ENCODE measurements at regions not wholly inside any gene's neighbourhood (a gene's known extent, or its start where the extent isn't known, plus 50 kb on each side); places are given as distances from the start of the nearest gene placed in this dataset.

GRCh38 chr1:168638884-168639283 is 62.5 kb downstream of the XCL1 start:
- Mint-ChIP-seq H3K9me3 (no peaks in the 10 kb centered on the region), H3K4me3 (no peak overlapping the region), H3K4me1 (no peaks in the 10 kb centered on the region), H3K36me3 (ENCODE audit: low read depth) (no peaks in the 10 kb centered on the region), H3K27me3 (peaks cover 3% of the 10 kb centered on the region), H3K27ac (no peak overlapping the region)
- ChIA-PET POLR2A (no interaction called here), CTCF (interaction anchor here (1.4 kb wide), 1 partner anchor 709 kb away, joined by 4 read pairs; no protein-coding TSS in a partner anchor)
- TF ChIP-seq, protein P1, sequence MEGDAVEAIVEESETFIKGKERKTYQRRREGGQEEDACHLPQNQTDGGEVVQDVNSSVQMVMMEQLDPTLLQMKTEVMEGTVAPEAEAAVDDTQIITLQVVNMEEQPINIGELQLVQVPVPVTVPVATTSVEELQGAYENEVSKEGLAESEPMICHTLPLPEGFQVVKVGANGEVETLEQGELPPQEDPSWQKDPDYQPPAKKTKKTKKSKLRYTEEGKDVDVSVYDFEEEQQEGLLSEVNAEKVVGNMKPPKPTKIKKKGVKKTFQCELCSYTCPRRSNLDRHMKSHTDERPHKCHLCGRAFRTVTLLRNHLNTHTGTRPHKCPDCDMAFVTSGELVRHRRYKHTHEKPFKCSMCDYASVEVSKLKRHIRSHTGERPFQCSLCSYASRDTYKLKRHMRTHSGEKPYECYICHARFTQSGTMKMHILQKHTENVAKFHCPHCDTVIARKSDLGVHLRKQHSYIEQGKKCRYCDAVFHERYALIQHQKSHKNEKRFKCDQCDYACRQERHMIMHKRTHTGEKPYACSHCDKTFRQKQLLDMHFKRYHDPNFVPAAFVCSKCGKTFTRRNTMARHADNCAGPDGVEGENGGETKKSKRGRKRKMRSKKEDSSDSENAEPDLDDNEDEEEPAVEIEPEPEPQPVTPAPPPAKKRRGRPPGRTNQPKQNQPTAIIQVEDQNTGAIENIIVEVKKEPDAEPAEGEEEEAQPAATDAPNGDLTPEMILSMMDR (IDR thresholded peaks at IDR 0.05): no peak
- DNase-seq (no peak), ATAC-seq (ENCODE audit: low read depth) (no peak)
- intact Hi-C loops (cut with micrococcal nuclease): no loop called here

- TF ChIP-seq, protein P1 (IDR thresholded peaks at IDR 0.05): no peak
- ChIA-PET POLR2A (no interaction called here), CTCF (no interaction called here)
- ATAC-seq (ENCODE audit: low read depth): no peak
- Mint-ChIP-seq H3K9me3 (no peaks in the 10 kb centered on the region), H3K36me3 (ENCODE audit: low read depth) (no peaks in the 10 kb centered on the region), H3K4me1 (no peaks in the 10 kb centered on the region), H3K27ac (no peak overlapping the region), H3K27me3 (peaks cover 2% of the 10 kb centered on the region), H3K4me3 (no peak overlapping the region)
- DNase-seq: no peak
- intact Hi-C loops (cut with micrococcal nuclease): no loop called here
Measured at GRCh38 chr1:168640182-168640581, 63.8 kb downstream of the XCL1 start.

GRCh38 chr1:168640836-168641235 is 64.4 kb downstream of the XCL1 start:
- no peaks in the 10 kb centered on the region for H3K4me1 Mint-ChIP-seq
- intact Hi-C loops (cut with micrococcal nuclease): no loop called here
- peaks cover 2% of the 10 kb centered on the region for H3K27me3 Mint-ChIP-seq
- H3K4me3 Mint-ChIP-seq: no peak overlapping the region
- TF ChIP-seq, protein P1 (IDR thresholded peaks at IDR 0.05): no peak
- DNase-seq (no peak), ATAC-seq (ENCODE audit: low read depth) (no peak)
- H3K27ac Mint-ChIP-seq: no peak overlapping the region
- no peaks in the 10 kb centered on the region for H3K9me3 Mint-ChIP-seq
- CTCF ChIA-PET: no interaction called here
- no peaks in the 10 kb centered on the region for H3K36me3 Mint-ChIP-seq (ENCODE audit: low read depth)
- POLR2A ChIA-PET: no interaction called here

DNA sequence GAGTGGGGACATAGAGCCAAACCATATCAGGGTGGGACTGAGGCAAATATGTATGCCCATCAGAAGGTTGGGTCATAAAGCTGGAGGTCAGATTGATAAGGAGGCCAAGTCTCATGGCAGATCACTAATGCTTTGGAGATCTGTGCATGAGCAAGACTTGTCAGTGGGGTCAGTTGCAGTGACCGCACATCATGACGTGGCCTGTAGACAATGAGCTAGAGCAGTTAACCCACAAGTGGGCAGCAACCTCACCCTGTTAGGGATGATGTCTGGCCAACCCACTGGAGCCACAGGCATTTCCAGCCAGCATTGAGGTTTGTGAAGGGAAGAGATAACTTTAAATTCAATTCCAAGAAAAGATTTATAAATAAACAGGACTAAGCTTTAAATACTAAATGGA is 66.7 kb downstream of the XCL1 start:
- peaks cover 2% of the 10 kb centered on the region for H3K27me3 Mint-ChIP-seq

More for the DNA sequence above, 66.7 kb downstream of the XCL1 start:
- no peaks in the 10 kb centered on the region for H3K9me3 Mint-ChIP-seq
- ATAC-seq (ENCODE audit: low read depth) (no peak), DNase-seq (no peak)
- POLR2A ChIA-PET: no interaction called here
- CTCF ChIA-PET: no interaction called here
- H3K36me3 Mint-ChIP-seq (ENCODE audit: low read depth): no peaks in the 10 kb centered on the region
- no peak overlapping the region for H3K27ac Mint-ChIP-seq
- H3K4me3 Mint-ChIP-seq: no peak overlapping the region
- H3K4me1 Mint-ChIP-seq: no peaks in the 10 kb centered on the region
- intact Hi-C loops (cut with micrococcal nuclease): no loop called here
- TF ChIP-seq, protein P1 (IDR thresholded peaks at IDR 0.05): no peak
